Psoas muscle (tissue), 7 donors: ENCODE measurements at regions not wholly inside any gene's neighbourhood (a gene's known extent, or its start where the extent isn't known, plus 50 kb on each side); places are given as distances from the start of the nearest gene placed in this dataset.

Experiments used
- ATAC-seq, 4 donors: fragments of 200-7000 bp; cut with Tn5 transposase; one replicate each; pipeline ENCODE4 v1.9.1; 2020; ENCODE audit warnings: moderate library complexity in 3 of 4, mild to moderate bottlenecking in 2 of 4
- DNase-seq, 2 donors: peaks; one replicate each; pipeline ENCODE4 v3.0.0-alpha.2; 2020
- H3K27ac ChIP-seq: fragments of 200-600 bp; one replicate; pipeline ENCODE4 v1.8.0; 2022
- H3K27me3 ChIP-seq, 3 donors: fragments of 200-600 bp in 1 of 3; one replicate each; pipeline versions ENCODE4 v1.6.1 to v1.8.0; 2013 to 2022; ENCODE audit warnings: low read length in 2 of 3, mild to moderate bottlenecking in 2 of 3, moderate library complexity in 1 of 3; ENCODE audit not compliant: insufficient read depth in 3 of 3
- H3K36me3 ChIP-seq, 2 donors: fragments of 200-600 bp in 1 of 2; one replicate each; pipeline versions ENCODE4 v1.6.1 to v1.8.0; 2013 to 2022; ENCODE audit warnings: low read depth in 1 of 2, mild to moderate bottlenecking in 1 of 2, moderate library complexity in 1 of 2; ENCODE audit not compliant: insufficient read depth in 1 of 2
- H3K4me1 ChIP-seq: fragments of 200-600 bp; one replicate; pipeline ENCODE4 v1.8.0; 2022
- H3K4me3 ChIP-seq: fragments of 200-600 bp; one replicate; pipeline ENCODE4 v1.8.0; 2022; ENCODE audit warnings: mild to moderate bottlenecking
- H3K9me3 ChIP-seq: fragments of 200-600 bp; one replicate; pipeline ENCODE4 v1.8.0; 2022
- WGBS, 3 donors: extraction: QIAGEN DNeasy Blood & Tissue Kit; methylation state at CpG; one replicate each; pipeline versions ENCODE4 v1.1.6 to v1.1.7; 2013; 5-methylcytosine and 5-hydroxymethylcytosine counted together
- intact Hi-C, 2 donors: fragments of 100-400 bp; cut with DNase I; formaldehyde crosslinking; loops; one replicate each; pipeline versions ENCODE4 v1.11.0 to v1.14.2; 2022
- TF ChIP-seq, protein P1 (sequence below): fragments of 200-600 bp; IDR thresholded peaks from one replicate; pipeline ENCODE4 v1.8.0; 2022; ENCODE audit warnings: antibody characterized with exemption
- donor health status: healthy with polysubstance abuse.
- donor health status: DM: no; HTN: no; CAD: no; lungs with moderate emphysema.
- donor health status: Bipolar disorder and iron deficiency.
- donor health status: healthy.
- donor health status: DM: yes; HTN: yes; CAD: no.
- donor health status: DM: no; HTN: no; CAD: no.
- donor health status: DM: yes; HTN: yes; CAD: no.

- no peaks in the 10 kb centered on the region for H3K4me1 ChIP-seq
- ATAC-seq (no peak), DNase-seq (no peak)
- intact Hi-C loops: no loop called here
- no peaks in the 10 kb centered on the region for H3K36me3 ChIP-seq
- no peaks in the 10 kb centered on the region for H3K9me3 ChIP-seq
- TF ChIP-seq, protein P1, sequence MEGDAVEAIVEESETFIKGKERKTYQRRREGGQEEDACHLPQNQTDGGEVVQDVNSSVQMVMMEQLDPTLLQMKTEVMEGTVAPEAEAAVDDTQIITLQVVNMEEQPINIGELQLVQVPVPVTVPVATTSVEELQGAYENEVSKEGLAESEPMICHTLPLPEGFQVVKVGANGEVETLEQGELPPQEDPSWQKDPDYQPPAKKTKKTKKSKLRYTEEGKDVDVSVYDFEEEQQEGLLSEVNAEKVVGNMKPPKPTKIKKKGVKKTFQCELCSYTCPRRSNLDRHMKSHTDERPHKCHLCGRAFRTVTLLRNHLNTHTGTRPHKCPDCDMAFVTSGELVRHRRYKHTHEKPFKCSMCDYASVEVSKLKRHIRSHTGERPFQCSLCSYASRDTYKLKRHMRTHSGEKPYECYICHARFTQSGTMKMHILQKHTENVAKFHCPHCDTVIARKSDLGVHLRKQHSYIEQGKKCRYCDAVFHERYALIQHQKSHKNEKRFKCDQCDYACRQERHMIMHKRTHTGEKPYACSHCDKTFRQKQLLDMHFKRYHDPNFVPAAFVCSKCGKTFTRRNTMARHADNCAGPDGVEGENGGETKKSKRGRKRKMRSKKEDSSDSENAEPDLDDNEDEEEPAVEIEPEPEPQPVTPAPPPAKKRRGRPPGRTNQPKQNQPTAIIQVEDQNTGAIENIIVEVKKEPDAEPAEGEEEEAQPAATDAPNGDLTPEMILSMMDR: no peak
- WGBS, 3 donors: 78 to 85% (median 85%) methylated on average over 3 of the region's 3 CpGs
- no peak overlapping the region for H3K4me3 ChIP-seq
- H3K27me3 ChIP-seq: no peaks in the 10 kb centered on the region
- H3K27ac ChIP-seq: no peak overlapping the region
Measured at GRCh38 chr1:65717815-65718454, 74.8 kb upstream of the PDE4B start.

- ATAC-seq (no peak), DNase-seq (no peak)
- H3K27me3 ChIP-seq: no peaks in the 10 kb centered on the region
- intact Hi-C loops: no loop called here
- no peak overlapping the region for H3K4me3 ChIP-seq
- H3K36me3 ChIP-seq: no peaks in the 10 kb centered on the region
- 84 to 86% (median 85%) methylated on average over 5 of the region's 5 CpGs for WGBS, 3 donors
- H3K9me3 ChIP-seq: no peaks in the 10 kb centered on the region
- TF ChIP-seq, protein P1: no peak
- H3K4me1 ChIP-seq: no peaks in the 10 kb centered on the region
- no peak overlapping the region for H3K27ac ChIP-seq
Measured at GRCh38 chr1:65719391-65719790, 73.3 kb upstream of the PDE4B start.

- DNase-seq (no peak), ATAC-seq (no peak)
- Histone ChIP-seq H3K27me3 (no peaks in the 10 kb centered on the region), H3K4me1 (no peaks in the 10 kb centered on the region), H3K36me3 (no peaks in the 10 kb centered on the region), H3K9me3 (no peaks in the 10 kb centered on the region), H3K27ac (no peak overlapping the region), H3K4me3 (no peak overlapping the region)
- WGBS, 3 donors: 83 to 91% (median 90%) methylated on average over 5 of the region's 5 CpGs
- TF ChIP-seq, protein P1: no peak
- intact Hi-C loops: no loop called here
Measured at GRCh38 chr1:65722461-65722860, 70.2 kb upstream of the PDE4B start.

- H3K4me1 ChIP-seq: no peaks in the 10 kb centered on the region
- H3K9me3 ChIP-seq: no peaks in the 10 kb centered on the region
- H3K27me3 ChIP-seq: no peaks in the 10 kb centered on the region
- DNase-seq (no peak), ATAC-seq (no peak)
- TF ChIP-seq, protein P1: no peak
- H3K4me3 ChIP-seq: no peak overlapping the region
- no peak overlapping the region for H3K27ac ChIP-seq
- H3K36me3 ChIP-seq: no peaks in the 10 kb centered on the region
- intact Hi-C loops: no loop called here
Measured at GRCh38 chr1:65724151-65724550, 68.5 kb upstream of the PDE4B start.

DNA sequence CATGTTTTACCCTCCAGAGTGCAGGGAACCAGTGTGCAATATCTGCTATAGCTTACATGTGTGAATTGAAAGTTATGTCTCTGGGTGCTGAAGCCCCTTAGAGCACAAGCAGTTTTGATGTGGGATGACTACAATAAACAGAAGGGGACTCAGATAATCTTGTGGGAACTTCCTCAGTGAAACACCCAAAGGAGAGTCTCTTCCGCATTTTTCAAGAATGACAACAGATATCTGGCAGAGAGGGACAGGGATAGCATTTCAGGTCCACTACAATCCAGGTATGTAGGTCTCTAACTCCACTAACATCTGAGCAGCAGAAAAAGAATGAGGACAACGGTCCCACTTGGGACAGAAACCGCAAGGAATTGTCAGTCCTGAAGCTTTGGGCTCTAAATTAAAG is 67.6 kb upstream of the PDE4B start:
- Histone ChIP-seq H3K27ac (no peak overlapping the region), H3K36me3 (no peaks in the 10 kb centered on the region), H3K27me3 (no peaks in the 10 kb centered on the region), H3K4me3 (no peak overlapping the region), H3K9me3 (no peaks in the 10 kb centered on the region), H3K4me1 (no peaks in the 10 kb centered on the region)
- WGBS, 3 donors: 85 to 90% (median 87%) methylated on average over 3 of the region's 3 CpGs
- intact Hi-C loops: no loop called here
- TF ChIP-seq, protein P1: no peak
- ATAC-seq (no peak), DNase-seq (no peak)
